Stimulated activated CD4-positive, alpha-beta T cell treated with anti-CD3 and anti-CD28 coated beads, Interleukin-4, amount 100 ng/mL, for 48 hours (primary cell): ENCODE measurements at regions not wholly inside any gene's neighbourhood (a gene's known extent, or its start where the extent isn't known, plus 50 kb on each side); places are given as distances from the start of the nearest gene placed in this dataset.

Experiments used
- DNase-seq, 2 donors: peaks; one replicate each; pipeline ENCODE4 v3.0.0-alpha.2; 2020; ENCODE audit warnings: low read depth in 2 of 2

GRCh38 chr22:47966316-47966715 lies 1203.9 kb downstream of the TBC1D22A start:
- DNase-seq, result no peak

GRCh38 chr22:47965896-47966295 lies 1203.4 kb downstream of the TBC1D22A start:
- DNase-seq, result no peak

GRCh38 chr22:47965066-47965465 lies 1202.6 kb downstream of the TBC1D22A start:
- no peak for DNase-seq

GRCh38 chr22:47963660-47964059 lies 1201.2 kb downstream of the TBC1D22A start:
- DNase-seq, result no peak

- no peak for DNase-seq
Measured at GRCh38 chr22:47957649-47958048, 1195.2 kb downstream of the TBC1D22A start.

GRCh38 chr22:47954107-47954506 lies 1191.7 kb downstream of the TBC1D22A start:
- DNase-seq, result no peak

GRCh38 chr22:47944941-47945340 lies 1182.5 kb downstream of the TBC1D22A start:
- no peak for DNase-seq

GRCh38 chr22:47943729-47944700 lies 1181.6 kb downstream of the TBC1D22A start:
- no peak for DNase-seq

GRCh38 chr22:47940211-47940610 lies 1177.8 kb downstream of the TBC1D22A start:
- no peak for DNase-seq

GRCh38 chr22:47933891-47934290 lies 1171.4 kb downstream of the TBC1D22A start:
- no peak for DNase-seq

- no peak for DNase-seq
Measured at GRCh38 chr22:47933226-47933625, 1170.8 kb downstream of the TBC1D22A start.

GRCh38 chr22:47929646-47930185 lies 1167.3 kb downstream of the TBC1D22A start:
- no peak for DNase-seq

- no peak for DNase-seq
Measured at GRCh38 chr22:47929073-47929472, 1166.6 kb downstream of the TBC1D22A start.

- no peak for DNase-seq
Measured at GRCh38 chr22:47928631-47929030, 1166.2 kb downstream of the TBC1D22A start.

- no peak for DNase-seq
Measured at GRCh38 chr22:47927648-47928210, 1165.3 kb downstream of the TBC1D22A start.

GRCh38 chr22:47923011-47923427 lies 1160.6 kb downstream of the TBC1D22A start:
- no peak for DNase-seq

GRCh38 chr22:47921906-47922305 lies 1159.5 kb downstream of the TBC1D22A start:
- DNase-seq, result no peak

- no peak for DNase-seq
Measured at GRCh38 chr22:47920380-47920959, 1158.0 kb downstream of the TBC1D22A start.

GRCh38 chr22:47919893-47920292 lies 1157.4 kb downstream of the TBC1D22A start:
- DNase-seq, result no peak

GRCh38 chr22:47919001-47919441 lies 1156.6 kb downstream of the TBC1D22A start:
- no peak for DNase-seq

GRCh38 chr22:47918276-47918921 lies 1155.9 kb downstream of the TBC1D22A start:
- no peak for DNase-seq
